NB4 (cell line): ENCODE measurements at regions not wholly inside any gene's neighbourhood (a gene's known extent, or its start where the extent isn't known, plus 50 kb on each side); places are given as distances from the start of the nearest gene placed in this dataset.

ENCODE experiments used
- CTCF ChIP-seq: IDR thresholded peaks from one replicate; pipeline ENCODE4 v1.5.1; 2012; ENCODE audit warnings: low read depth, low read length
- MYC ChIP-seq: IDR thresholded peaks from 2 replicates; pipeline ENCODE4 v1.6.1; 2011; ENCODE audit warnings: low read depth, low read length
- POLR2A ChIP-seq: IDR thresholded peaks from 2 replicates; pipeline ENCODE4 v1.6.1; 2011; ENCODE audit warnings: mild to moderate bottlenecking; ENCODE audit not compliant: insufficient read length; ENCODE audit errors: extremely low read depth

DNA sequence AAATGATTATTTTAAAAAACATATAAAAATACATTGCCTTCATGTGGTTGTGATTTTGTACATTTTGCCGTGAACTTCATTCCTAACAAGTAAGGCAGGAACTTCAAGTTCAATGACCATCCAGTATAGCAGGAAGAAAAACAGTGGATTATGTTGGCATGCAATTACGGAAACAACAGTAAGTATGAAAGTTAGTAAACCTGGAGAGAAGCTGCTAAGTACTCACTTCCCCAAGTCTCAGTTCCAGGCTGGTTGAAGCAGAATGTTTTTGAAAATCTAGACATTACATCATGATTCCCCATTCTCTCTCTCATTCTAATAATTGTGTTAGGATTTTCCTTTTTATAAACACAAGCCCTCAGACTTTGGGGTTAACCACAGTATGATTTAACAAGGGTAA is 987.1 kb upstream of the KLHL29 start:
- TF ChIP-seq CTCF (no peak), MYC (no peak), POLR2A (no peak)
